ENCODE measurements at regions not wholly inside any gene's neighbourhood (a gene's known extent, or its start where the extent isn't known, plus 50 kb on each side); places are given as distances from the start of the nearest gene placed in this dataset.
"Not testable (repeated sequence)": the region's sequence is repeated elsewhere in the genome, so short reads cannot be mapped to it uniquely, and the experiment has no call there.

GRCh38 chr6:164072240-164072666, 657.7 kb downstream of the QKI start:
- DNase-seq (ENCODE audit: low spot score), result no peak

DNA sequence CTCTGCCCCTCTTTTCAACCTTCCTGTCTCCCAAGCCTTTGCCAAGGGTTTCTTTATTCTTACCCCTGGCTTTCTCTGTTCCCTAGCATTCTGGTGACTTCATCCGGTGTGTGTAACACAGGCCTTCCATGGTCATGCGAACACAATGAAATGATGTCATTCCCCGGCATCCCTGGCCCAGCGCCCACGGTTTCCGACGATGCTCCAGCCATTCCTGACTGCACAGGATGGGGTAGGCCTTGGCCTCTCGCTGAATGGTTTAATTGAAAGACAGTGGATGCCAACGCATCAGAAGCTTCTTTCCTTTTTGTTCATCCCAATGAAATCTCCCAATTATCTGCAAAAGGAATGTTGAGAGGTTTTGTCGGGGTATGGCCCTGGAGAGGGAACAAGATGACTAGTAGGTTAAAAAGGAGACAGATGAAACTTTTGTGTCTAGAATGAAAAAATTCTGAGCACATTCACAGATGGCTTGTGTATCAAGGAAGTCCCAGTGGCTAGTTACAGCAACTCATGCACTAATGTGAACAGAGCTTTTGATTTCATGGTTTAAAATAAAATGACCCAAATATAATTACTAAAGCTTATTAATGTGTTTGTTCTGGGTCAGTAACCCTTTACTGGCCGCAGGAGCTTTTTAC, 655.0 kb downstream of the QKI start:
- DNase-seq (ENCODE audit: low spot score), result no peak

DNA sequence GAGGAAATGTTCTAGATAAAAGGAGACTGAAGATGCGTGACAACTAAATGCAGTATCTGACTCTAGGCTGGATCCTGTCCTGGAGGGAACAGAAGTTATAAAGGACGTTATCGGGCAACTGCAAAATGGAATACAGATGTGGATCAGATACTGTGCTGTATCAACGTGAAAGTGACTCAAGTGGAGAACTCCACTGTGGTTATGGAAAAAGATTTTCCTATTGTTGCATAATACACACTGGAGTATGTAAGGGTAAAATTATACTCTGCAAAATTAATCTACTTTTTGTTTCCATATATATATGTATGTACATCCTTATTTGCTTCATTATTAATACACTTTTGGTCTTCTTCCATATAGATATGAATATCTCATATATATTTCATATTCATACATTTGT, 654.0 kb downstream of the QKI start:
- DNase-seq (ENCODE audit: low spot score), result no peak

- no peak for DNase-seq (ENCODE audit: low spot score)
Observed at GRCh38 chr6:164066766-164067165, 652.2 kb downstream of the QKI start.

DNA sequence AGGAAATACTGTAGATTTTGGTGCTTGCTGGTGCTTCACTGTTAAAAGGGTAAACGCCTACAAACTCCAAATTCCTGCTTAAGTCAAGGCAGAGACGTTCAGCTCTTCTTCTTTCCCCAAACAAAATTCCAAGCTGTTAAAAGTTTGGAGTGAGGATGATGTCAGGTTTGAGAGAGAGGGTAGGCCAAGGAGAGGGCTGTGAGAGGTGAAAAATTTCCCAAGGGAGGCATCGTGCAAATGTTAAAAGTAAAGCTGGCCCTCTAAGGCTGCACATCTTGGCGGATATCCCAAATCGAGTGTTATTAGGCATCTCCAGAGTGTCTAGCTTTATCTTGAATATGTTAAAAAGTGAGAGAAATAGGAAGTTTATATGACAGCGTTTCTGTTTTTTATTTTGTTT, 651.8 kb downstream of the QKI start:
- DNase-seq (ENCODE audit: low spot score), result no peak

GRCh38 chr6:164063346-164063745, 648.8 kb downstream of the QKI start:
- DNase-seq (ENCODE audit: low spot score), result no peak

- no peak for DNase-seq (ENCODE audit: low spot score)
Observed at GRCh38 chr6:164062872-164063271, 648.4 kb downstream of the QKI start.

DNA sequence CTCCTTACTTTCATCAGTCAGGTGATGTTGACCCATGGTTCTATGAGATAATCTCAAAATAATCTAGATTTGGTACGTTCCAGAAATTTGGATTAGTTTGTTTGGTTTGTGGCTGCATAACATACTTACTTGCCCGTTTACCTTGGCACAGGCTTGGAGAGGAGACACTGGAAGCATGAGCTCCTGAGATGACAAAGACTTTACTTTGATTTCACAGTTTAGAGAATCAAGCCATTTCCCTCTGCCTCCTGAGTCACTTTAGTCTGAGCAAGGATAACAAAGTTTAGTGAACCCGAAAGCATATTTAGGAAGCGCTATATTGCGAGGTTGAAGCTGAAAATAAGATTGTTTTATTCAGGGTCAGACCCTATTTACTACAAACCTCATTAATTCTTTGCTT, 643.4 kb downstream of the QKI start:
- DNase-seq (ENCODE audit: low spot score), result no peak

DNA sequence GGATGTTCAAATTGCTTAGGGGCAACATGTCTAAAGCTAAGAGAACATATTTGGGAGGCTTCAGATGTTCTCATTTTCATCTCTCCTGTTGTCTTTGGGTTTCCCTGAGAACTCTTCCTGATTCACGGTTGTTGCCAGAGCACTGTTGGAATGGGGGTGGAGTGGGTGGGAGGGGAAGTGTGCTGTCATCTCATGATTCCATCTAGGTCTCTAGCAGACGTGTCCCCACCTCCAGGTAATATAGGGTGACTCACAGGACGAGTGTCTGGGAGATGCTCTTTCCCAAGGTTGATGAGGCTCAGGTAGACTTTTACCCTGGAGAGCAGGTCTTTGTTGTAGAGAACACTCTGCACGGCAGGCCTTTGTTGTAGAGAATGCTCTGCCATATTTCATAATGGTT, 636.9 kb downstream of the QKI start:
- DNase-seq (ENCODE audit: low spot score), result no peak

GRCh38 chr6:164049517-164049988, 635.0 kb downstream of the QKI start:
- no peak for DNase-seq (ENCODE audit: low spot score)

GRCh38 chr6:164048840-164049516, 634.5 kb downstream of the QKI start:
- no peak for DNase-seq (ENCODE audit: low spot score)

- DNase-seq (ENCODE audit: low spot score), result no peak
Observed at GRCh38 chr6:164045082-164045481, 630.6 kb downstream of the QKI start.

DNA sequence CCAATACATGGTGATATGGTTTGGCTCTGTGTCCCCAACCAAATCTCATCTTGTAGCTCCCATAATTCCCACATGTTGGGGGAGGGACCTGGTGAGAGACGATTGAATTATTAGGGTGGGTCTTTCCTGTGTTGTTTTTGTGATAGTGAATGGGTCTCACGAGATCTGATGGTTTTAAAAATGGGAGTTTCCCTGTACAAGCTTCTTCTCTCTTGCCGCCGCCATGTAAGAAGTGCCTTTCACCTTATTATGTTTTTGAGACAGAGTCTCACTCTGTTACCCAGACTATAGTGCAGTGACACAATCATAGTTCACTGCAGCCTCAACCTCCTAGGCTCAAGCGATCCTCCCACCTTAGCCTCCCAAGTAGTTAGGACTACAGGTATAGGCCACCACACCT, 629.1 kb downstream of the QKI start:
- DNase-seq (ENCODE audit: low spot score), result not testable (repeated sequence)

DNA sequence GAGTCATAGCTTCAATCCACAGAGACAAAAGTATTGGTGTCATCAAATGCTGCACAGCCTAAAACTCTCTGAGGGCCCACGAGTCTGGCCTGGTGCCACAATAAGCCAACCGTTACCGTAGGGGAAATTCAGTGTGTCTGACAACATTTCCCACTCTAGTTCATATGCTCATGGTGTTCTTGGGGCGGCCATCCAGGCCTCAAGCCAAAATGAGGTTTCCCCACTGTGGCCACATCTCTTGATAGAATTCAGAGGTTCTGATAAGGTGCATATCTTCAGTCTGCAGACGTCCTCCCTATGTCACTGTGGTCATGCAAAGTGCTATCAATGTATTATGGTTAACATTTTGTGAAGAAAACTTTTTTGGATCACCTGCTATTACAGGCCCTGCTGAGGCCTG, 627.7 kb downstream of the QKI start:
- no peak for DNase-seq (ENCODE audit: low spot score)

GRCh38 chr6:164040994-164041393, 626.5 kb downstream of the QKI start:
- DNase-seq (ENCODE audit: low spot score), result no peak

DNA sequence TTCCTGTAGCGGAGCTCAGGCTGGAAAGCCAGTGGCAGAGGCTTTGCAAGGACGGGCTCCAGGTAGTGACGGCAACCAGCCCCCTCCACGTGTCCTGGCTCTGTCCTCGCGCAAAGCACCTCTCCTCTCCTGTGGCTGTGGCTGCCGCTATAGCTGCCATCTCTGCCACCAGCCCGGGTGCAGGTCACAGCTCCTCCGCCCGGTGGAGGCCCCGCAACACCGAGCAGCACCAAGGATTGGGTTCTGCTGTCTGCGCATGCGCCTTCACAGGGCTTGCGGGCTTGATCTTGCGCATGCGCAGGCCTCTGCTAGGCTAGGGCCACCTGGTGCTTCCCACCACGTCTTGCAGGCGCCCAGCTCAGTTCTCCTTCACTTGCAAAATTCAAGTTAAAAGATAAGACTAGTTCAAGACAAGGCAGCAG, 625.4 kb downstream of the QKI start:
- DNase-seq (ENCODE audit: low spot score), result peak; percentile 39

- no peak for DNase-seq (ENCODE audit: low spot score)
Observed at GRCh38 chr6:164037171-164037870, 622.8 kb downstream of the QKI start.

- DNase-seq (ENCODE audit: low spot score), result no peak
Observed at GRCh38 chr6:164035900-164036485, 621.5 kb downstream of the QKI start.

- DNase-seq (ENCODE audit: low spot score), result no peak
Observed at GRCh38 chr6:164034602-164035140, 620.2 kb downstream of the QKI start.

- no peak for DNase-seq (ENCODE audit: low spot score)
Observed at GRCh38 chr6:164025180-164025579, 610.7 kb downstream of the QKI start.

DNA sequence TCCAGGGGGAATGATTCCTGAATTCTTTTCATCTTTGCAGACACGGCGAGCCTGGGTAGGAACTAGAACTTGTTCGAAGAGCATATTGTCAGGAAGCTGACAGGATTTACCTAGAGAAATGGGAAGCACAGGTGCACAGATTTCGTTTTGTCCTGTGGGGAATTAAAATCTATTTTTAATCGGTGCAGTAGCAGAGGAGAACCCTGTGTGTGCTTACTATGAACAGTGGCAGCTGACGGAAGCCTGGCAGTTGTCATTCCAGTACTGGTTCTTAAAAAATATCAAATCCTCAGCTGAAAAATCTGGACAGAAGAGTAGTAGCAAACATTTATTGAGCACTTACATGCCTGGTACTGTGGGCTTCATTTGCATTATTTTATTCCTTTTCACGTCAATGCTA, 609.0 kb downstream of the QKI start:
- no peak for DNase-seq (ENCODE audit: low spot score)

DNA sequence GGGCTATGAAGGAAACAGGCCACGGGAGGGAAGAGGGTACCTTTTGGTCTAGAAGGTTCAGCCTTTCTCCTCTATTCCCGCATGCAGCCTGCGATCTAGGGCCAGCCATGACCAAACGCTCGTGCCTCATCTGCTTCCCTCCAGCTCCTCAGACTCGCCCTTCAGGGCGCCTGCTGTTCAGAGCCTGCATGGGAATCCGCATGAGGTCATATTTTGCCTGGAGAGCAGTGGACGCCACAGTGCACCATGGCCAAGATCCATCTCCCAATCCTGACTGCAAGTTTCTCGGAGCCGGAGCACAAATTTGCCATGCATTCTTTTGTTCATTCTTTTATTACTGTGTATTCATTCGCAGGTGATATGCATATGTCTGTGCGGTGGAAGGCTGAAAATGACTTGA, 608.1 kb downstream of the QKI start:
- no peak for DNase-seq (ENCODE audit: low spot score)
